Panc1 (cell line): ENCODE measurements at regions not wholly inside any gene's neighbourhood (a gene's known extent, or its start where the extent isn't known, plus 50 kb on each side); places are given as distances from the start of the nearest gene placed in this dataset.

Experiments used
- ATAC-seq: fragments of 200-7000 bp; cut with Tn5 transposase; 2 replicates; pipeline ENCODE4 v1.9.1; 2020; ENCODE audit warnings: mild to moderate bottlenecking, moderate library complexity
- BruUV-seq: library from RNA; stranded (reverse); fragments of 400-500 nt; replicated peaks from 2 replicates; lab custom pipeline; 2021; lab: Mats Ljungman, UMichigan
- CTCF ChIA-PET: fragments of 300-600 bp; sonication (Branson Sonifier 250); formaldehyde crosslinking; loops from one replicate; lab custom pipeline; 2022; ENCODE audit warnings: antibody characterized with exemption; lab: Charles Lee
- POLR2A ChIA-PET: fragments of 300-600 bp; sonication (Branson Sonifier 250); formaldehyde crosslinking; loops from one replicate; lab custom pipeline; 2022; ENCODE audit warnings: antibody characterized with exemption; lab: Charles Lee
- DNase-seq: peaks from one replicate; pipeline ENCODE4 v3.0.0-alpha.2; 2010; ENCODE audit warnings: low read depth, low spot score
- H3K27ac ChIP-seq: 2 replicates; pipeline ENCODE4 v1.5.1; 2011; ENCODE audit warnings: mild to moderate bottlenecking, low read length, inconsistent platforms
- H3K27me3 ChIP-seq: fragments of 200-500 bp; sonication (Bioruptor generic); 2 replicates; pipeline ENCODE4 v1.6.0; 2014; ENCODE audit warnings: low read length, inconsistent platforms; ENCODE audit not compliant: control insufficient read depth, insufficient read depth
- H3K36me3 ChIP-seq: fragments of 200-500 bp; sonication (Bioruptor generic); 2 replicates; pipeline ENCODE4 v1.5.1; 2014; ENCODE audit warnings: inconsistent platforms, mild to moderate bottlenecking, low read length, moderate library complexity; ENCODE audit not compliant: control insufficient read depth, insufficient read depth
- H3K4me1 ChIP-seq: 2 replicates; pipeline ENCODE4 v1.5.1; 2011; ENCODE audit warnings: inconsistent platforms, mild to moderate bottlenecking, low read length, moderate library complexity; ENCODE audit not compliant: control insufficient read depth, insufficient read depth
- H3K4me3 ChIP-seq, 2 experiments: 2 replicates each; pipeline ENCODE4 v1.5.1; 2011 to 2012; ENCODE audit warnings: low read depth in 2 of 2, low read length in 2 of 2, mild to moderate bottlenecking in 2 of 2, inconsistent platforms in 1 of 2, moderate library complexity in 1 of 2
- H3K9me3 ChIP-seq: fragments of 200-500 bp; sonication (Bioruptor generic); 2 replicates; pipeline ENCODE4 v1.5.1; 2014; ENCODE audit warnings: low read depth, mild to moderate bottlenecking, inconsistent platforms, low read length, moderate library complexity; ENCODE audit not compliant: control insufficient read depth, insufficient read depth
- CTCF ChIP-seq: fragments of 450-650 bp; IDR thresholded peaks from 2 replicates; pipeline ENCODE4 v1.5.1; 2017; ENCODE audit warnings: mild to moderate bottlenecking
- POLR2AphosphoS5 ChIP-seq: IDR thresholded peaks from 2 replicates; pipeline ENCODE4 v1.6.1; 2012; ENCODE audit warnings: mild to moderate bottlenecking, low read depth, low read length, moderate library complexity
- REST ChIP-seq, 2 experiments: IDR thresholded peaks; 2 replicates each; pipeline ENCODE4 v1.6.1; 2011 to 2012; ENCODE audit warnings: low read depth in 2 of 2, control low read depth in 1 of 2, low read length in 1 of 2, mild to moderate bottlenecking in 1 of 2, moderate library complexity in 1 of 2; ENCODE audit not compliant: insufficient read depth in 1 of 2
- SIN3A ChIP-seq: IDR thresholded peaks from 2 replicates; pipeline ENCODE4 v1.6.1; 2012; ENCODE audit warnings: low read depth, mild to moderate bottlenecking, low read length, moderate library complexity, borderline replicate concordance; ENCODE audit not compliant: insufficient read depth
- TCF7L2 ChIP-seq: IDR thresholded peaks from 2 replicates; pipeline ENCODE4 v1.6.1; 2011; ENCODE audit warnings: mild to moderate bottlenecking, low read depth, low read length, inconsistent platforms
- in situ Hi-C: cut with HindIII; loops from 2 replicates; pipeline ENCODE4 v1.10.0; 2016; ENCODE audit warnings: low sequenced_read_pairs, low pct_unique_long_range_greater_than_20kb
- intact Hi-C: fragments of 100-400 bp; cut with micrococcal nuclease; formaldehyde crosslinking; loops from one replicate; pipeline ENCODE4 v1.10.0; 2022; ENCODE audit not compliant: unreplicated experiment

- ATAC-seq (no peak), DNase-seq (no peak)
- CTCF ChIA-PET: no interaction called here
- no peaks in the 10 kb centered on the region for H3K9me3 ChIP-seq
- no peaks in the 10 kb centered on the region for H3K36me3 ChIP-seq
- BruUV-seq: no TSS peak
- no peak overlapping the region for H3K4me3 ChIP-seq
- no peaks in the 10 kb centered on the region for H3K4me1 ChIP-seq
- intact Hi-C loops: no loop called here
- no peaks in the 10 kb centered on the region for H3K27me3 ChIP-seq
- H3K27ac ChIP-seq: no peak overlapping the region
- in situ Hi-C loops: no loop called here
- POLR2A ChIA-PET: no interaction called here
- TF ChIP-seq POLR2AphosphoS5: no peak
- TF ChIP-seq TCF7L2: no peak
- TF ChIP-seq SIN3A: no peak
- TF ChIP-seq CTCF: no peak
- no peak for TF ChIP-seq REST (IDR thresholded peaks at IDR 0.05; ENCODE audit: insufficient read depth in 1 of 2, low read depth in 2 of 2, low read length in 1 of 2)
Measured at GRCh38 chr16:6956511-6956910, 376.1 kb upstream of the RBFOX1 start.

GRCh38 chr16:6955303-6955702 lies 377.3 kb upstream of the RBFOX1 start:
- Histone ChIP-seq H3K27ac (no peak overlapping the region), H3K9me3 (no peaks in the 10 kb centered on the region)
- CTCF ChIA-PET: no interaction called here

More at GRCh38 chr16:6955303-6955702, 377.3 kb upstream of the RBFOX1 start:
- in situ Hi-C loops: no loop called here
- intact Hi-C loops: no loop called here
- Histone ChIP-seq H3K4me1 (no peaks in the 10 kb centered on the region), H3K36me3 (no peaks in the 10 kb centered on the region), H3K4me3 (no peak overlapping the region), H3K27me3 (no peaks in the 10 kb centered on the region)
- no TSS peak for BruUV-seq
- POLR2A ChIA-PET: no interaction called here
- ATAC-seq: no peak
- TF ChIP-seq SIN3A (no peak), TCF7L2 (no peak), POLR2AphosphoS5 (no peak), REST (IDR thresholded peaks at IDR 0.05; ENCODE audit: insufficient read depth in 1 of 2, low read depth in 2 of 2, low read length in 1 of 2) (no peak)
- DNase-seq: no peak
